Prostate gland (tissue), 2 donors: ENCODE measurements at regions not wholly inside any gene's neighbourhood (a gene's known extent, or its start where the extent isn't known, plus 50 kb on each side); places are given as distances from the start of the nearest gene placed in this dataset.
A peak's percentile ranks its signal among the peaks of the same experiment; 100 is the strongest.

Source experiments
- DNase-seq: peaks from one replicate; pipeline ENCODE4 v3.0.0-alpha.2; 2019; ENCODE audit warnings: low spot score
- H3K27ac ChIP-seq, 2 donors: fragments of 200-600 bp; sonication (generic); 2 replicates each; pipeline ENCODE4 v1.5.1; 2017 to 2019
- H3K27me3 ChIP-seq: fragments of 200-600 bp; sonication (generic); replicated peaks from 2 replicates; pipeline ENCODE4 v1.5.1; 2019; ENCODE audit not compliant: insufficient read depth
- H3K36me3 ChIP-seq, 2 donors: fragments of 200-600 bp; sonication (generic); 1 replicate in 1 of 2; 2 replicates in 1 of 2; pipeline versions ENCODE4 v1.5.1 to v1.8.1; 2017 to 2019
- H3K4me1 ChIP-seq: fragments of 200-600 bp; sonication (generic); replicated peaks from 2 replicates; pipeline ENCODE4 v1.5.1; 2019
- H3K4me3 ChIP-seq, 2 donors: fragments of 200-600 bp; sonication (generic); 2 replicates each; pipeline ENCODE4 v1.5.1; 2017 to 2019
- H3K9me3 ChIP-seq: fragments of 200-600 bp; sonication (generic); 2 replicates; pipeline ENCODE4 v1.5.1; 2017
- POLR2A ChIP-seq: fragments of 450-650 bp; IDR thresholded peaks from one replicate; pipeline ENCODE4 v1.6.1; 2016; ENCODE audit warnings: antibody characterized with exemption, mild to moderate bottlenecking
- POLR2AphosphoS5 ChIP-seq: sonication (generic); formaldehyde crosslinking; IDR thresholded peaks from one replicate; pipeline ENCODE4 v1.6.1; 2017; ENCODE audit warnings: antibody characterized with exemption
- WGBS: methylation state at CpG from one replicate; pipeline ENCODE4 v1.1.5; 2018; 5-methylcytosine and 5-hydroxymethylcytosine counted together
- intact Hi-C: fragments of 100-400 bp; cut with DNase I; formaldehyde crosslinking; loops from one replicate; pipeline ENCODE4 v1.14.2; 2022
- TF ChIP-seq, protein P1 (sequence below), 4 experiments: fragments of 200-600 bp in 2 of 4; fragments of 450-650 bp in 2 of 4; sonication (generic) in 2 of 4; IDR thresholded peaks; 1 replicate in 3 of 4; 2 replicates in 1 of 4; pipeline ENCODE4 v1.5.1; 2016 to 2019; ENCODE audit warnings: antibody characterized with exemption in 4 of 4, mild to moderate bottlenecking in 2 of 4, moderate library complexity in 2 of 4

DNA sequence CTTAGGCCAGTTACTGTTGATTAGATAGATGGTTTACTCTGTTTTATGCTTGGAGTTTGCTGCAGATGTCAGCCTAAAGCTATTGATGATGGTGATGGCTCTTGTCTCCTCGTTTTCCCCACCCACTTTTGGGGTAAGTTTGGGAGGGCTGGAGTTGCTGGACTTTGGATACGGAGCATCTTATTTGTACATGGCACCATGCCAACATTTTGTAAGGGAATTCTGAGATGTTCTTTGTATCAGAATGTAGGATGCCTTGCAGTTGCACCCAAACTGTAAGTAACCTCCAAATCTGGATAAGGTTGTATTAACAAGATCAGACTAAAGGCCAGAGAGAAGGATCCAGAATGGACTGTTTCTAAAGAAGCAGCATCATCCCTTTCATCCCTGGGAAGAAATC is 551.9 kb upstream of the ZFHX3 start:
- no peaks in the 10 kb centered on the region for H3K27me3 ChIP-seq
- 59% methylated on average over 2 of the region's 2 CpGs for WGBS
- no peaks in the 10 kb centered on the region for H3K4me1 ChIP-seq
- no peaks in the 10 kb centered on the region for H3K9me3 ChIP-seq
- H3K36me3 ChIP-seq: no peaks in the 10 kb centered on the region
- intact Hi-C loops: no loop called here
- no peak overlapping the region for H3K4me3 ChIP-seq
- no peak for DNase-seq
- TF ChIP-seq, protein P1, sequence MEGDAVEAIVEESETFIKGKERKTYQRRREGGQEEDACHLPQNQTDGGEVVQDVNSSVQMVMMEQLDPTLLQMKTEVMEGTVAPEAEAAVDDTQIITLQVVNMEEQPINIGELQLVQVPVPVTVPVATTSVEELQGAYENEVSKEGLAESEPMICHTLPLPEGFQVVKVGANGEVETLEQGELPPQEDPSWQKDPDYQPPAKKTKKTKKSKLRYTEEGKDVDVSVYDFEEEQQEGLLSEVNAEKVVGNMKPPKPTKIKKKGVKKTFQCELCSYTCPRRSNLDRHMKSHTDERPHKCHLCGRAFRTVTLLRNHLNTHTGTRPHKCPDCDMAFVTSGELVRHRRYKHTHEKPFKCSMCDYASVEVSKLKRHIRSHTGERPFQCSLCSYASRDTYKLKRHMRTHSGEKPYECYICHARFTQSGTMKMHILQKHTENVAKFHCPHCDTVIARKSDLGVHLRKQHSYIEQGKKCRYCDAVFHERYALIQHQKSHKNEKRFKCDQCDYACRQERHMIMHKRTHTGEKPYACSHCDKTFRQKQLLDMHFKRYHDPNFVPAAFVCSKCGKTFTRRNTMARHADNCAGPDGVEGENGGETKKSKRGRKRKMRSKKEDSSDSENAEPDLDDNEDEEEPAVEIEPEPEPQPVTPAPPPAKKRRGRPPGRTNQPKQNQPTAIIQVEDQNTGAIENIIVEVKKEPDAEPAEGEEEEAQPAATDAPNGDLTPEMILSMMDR (IDR thresholded peaks at IDR 0.05): no peak
- TF ChIP-seq POLR2A (no peak), POLR2AphosphoS5 (no peak)
- no peak overlapping the region for H3K27ac ChIP-seq

DNA sequence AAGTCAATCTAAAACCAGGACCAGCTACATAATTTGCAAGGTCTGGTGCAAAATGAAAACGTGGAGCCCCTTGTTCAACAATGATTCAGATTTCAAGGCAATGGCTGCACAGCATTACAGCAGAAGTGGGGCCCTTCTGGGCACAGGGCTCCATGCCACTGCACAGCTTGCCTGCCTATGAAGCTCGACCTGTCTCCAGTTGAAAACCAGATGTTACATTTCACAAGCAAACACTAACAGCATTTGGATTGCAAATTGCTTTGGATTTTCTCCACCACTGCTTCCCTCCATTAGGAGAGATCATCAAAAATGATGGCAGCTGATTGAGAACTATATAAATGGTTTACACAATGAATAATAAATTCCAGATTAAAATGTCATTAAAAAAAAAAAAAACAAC is 551.4 kb upstream of the ZFHX3 start:
- H3K4me1 ChIP-seq: no peaks in the 10 kb centered on the region
- no peaks in the 10 kb centered on the region for H3K27me3 ChIP-seq
- 27% methylated on average over 2 of the region's 2 CpGs for WGBS
- H3K27ac ChIP-seq: no peak overlapping the region
- TF ChIP-seq POLR2A (no peak), POLR2AphosphoS5 (no peak)
- TF ChIP-seq, protein P1 (IDR thresholded peaks at IDR 0.05): no peak
- no peaks in the 10 kb centered on the region for H3K9me3 ChIP-seq
- DNase-seq: no peak
- no peaks in the 10 kb centered on the region for H3K36me3 ChIP-seq
- intact Hi-C loops: no loop called here
- no peak overlapping the region for H3K4me3 ChIP-seq

DNA sequence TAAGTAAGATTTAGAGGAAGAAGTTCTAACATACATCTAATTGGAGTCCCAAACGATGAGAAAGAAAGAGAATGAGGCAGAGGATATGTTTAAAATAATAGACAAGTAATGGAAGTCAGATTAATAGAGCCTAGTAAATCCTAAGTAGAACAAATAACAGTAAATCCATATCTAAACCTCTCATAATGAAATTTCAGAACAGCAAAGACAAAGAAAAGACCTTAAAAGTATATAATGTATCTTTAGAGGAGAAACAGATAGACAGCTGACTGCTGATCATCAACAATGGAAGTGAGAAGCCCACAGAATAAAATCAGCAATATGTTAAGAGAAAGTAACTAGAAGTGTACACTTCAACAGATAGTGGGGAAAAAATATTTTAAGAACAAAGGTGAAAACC is 536.2 kb upstream of the ZFHX3 start:
- Histone ChIP-seq H3K27ac (no peak overlapping the region), H3K9me3 (no peaks in the 10 kb centered on the region), H3K36me3 (no peaks in the 10 kb centered on the region), H3K4me1 (no peaks in the 10 kb centered on the region), H3K27me3 (no peaks in the 10 kb centered on the region), H3K4me3 (no peak overlapping the region)
- TF ChIP-seq POLR2AphosphoS5 (no peak), POLR2A (no peak)
- TF ChIP-seq, protein P1 (IDR thresholded peaks at IDR 0.05): no peak
- no peak for DNase-seq
- WGBS: 91% methylated on average over 1 of the region's 1 CpG
- intact Hi-C loops: no loop called here

DNA sequence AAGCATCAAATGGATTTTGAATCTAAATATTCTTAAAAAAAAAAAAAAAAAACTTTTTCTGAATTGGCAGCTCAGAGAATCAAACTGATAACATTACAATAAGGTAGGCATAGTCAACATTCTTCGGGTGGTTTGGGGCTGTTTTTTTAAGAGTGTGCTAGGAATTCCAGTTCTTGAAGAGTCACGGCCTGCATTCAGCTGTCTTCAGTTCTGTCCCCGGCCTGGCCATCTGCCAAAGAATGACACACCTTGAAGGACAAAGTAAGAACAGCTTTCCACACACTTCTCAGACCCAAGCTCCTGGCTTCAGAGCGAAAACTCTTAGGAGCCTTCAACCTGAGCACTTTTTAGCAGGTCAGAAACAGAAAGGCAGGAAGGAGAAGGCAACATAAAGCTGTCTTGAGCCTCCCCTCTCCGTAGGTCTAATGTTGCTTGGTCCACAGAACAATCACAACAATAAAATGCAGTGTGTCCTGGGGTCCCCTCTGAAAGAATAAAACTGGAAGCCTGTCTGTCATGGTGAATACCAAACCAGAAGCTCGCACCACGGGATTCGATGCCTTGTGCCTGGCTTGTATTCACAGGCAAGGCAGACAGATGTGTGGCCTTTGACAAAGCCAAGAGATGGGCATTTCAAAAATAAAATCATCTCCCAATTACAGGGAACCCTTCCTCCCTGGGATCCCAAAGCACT is 524.4 kb upstream of the ZFHX3 start:
- peak; percentile 63 for DNase-seq
- Histone ChIP-seq H3K9me3 (no peaks in the 10 kb centered on the region), H3K4me1 (no peaks in the 10 kb centered on the region), H3K36me3 (no peaks in the 10 kb centered on the region), H3K4me3 (no peak overlapping the region), H3K27me3 (no peaks in the 10 kb centered on the region), H3K27ac (no peak overlapping the region)
- intact Hi-C loops: no loop called here
- 59% methylated on average over 8 of the region's 8 CpGs for WGBS
- TF ChIP-seq, protein P1 (IDR thresholded peaks at IDR 0.05): no peak
- TF ChIP-seq POLR2AphosphoS5 (no peak), POLR2A (no peak)

DNA sequence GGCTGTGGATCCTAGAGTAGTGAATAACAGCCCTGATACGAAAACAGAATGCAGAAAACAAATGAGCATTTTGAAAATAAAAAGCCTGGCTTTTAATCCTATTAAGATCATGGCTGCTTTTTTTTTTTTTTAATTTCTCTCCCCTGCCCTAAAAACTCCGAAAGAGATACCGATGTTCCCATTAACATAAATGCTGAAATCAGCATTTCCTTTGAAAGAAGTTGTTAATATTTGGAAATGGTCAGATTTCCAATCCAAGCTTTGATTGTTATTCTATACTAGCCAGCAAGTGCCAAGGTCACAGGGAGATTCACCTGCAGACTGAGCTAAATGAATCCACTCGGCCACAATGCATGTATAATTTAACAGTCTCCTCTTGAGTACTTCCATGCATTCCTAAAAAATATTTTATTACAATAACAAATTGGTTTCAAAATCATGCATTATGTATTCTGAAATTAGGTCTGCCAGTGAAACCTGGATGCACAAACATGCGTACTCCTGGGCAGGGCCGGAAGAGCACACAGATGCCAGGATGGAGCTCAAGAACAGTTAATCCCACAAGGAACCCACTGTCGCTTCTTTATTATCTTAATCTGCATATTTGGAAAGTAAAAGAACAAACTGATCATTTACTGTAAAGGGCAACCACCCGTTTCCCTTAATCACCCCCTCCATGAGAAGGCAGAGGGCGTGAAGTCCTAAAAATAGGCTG is 521.5 kb upstream of the ZFHX3 start:
- no peaks in the 10 kb centered on the region for H3K4me1 ChIP-seq
- H3K27ac ChIP-seq: no peak overlapping the region
- no peak for DNase-seq
- H3K27me3 ChIP-seq: no peaks in the 10 kb centered on the region
- WGBS: 74% methylated on average over 9 of the region's 9 CpGs
- intact Hi-C loops: no loop called here
- H3K4me3 ChIP-seq: no peak overlapping the region
- no peaks in the 10 kb centered on the region for H3K36me3 ChIP-seq
- no peaks in the 10 kb centered on the region for H3K9me3 ChIP-seq
- TF ChIP-seq, protein P1 (IDR thresholded peaks at IDR 0.05): no peak
- TF ChIP-seq POLR2AphosphoS5 (no peak), POLR2A (no peak)
